MM.1S (cell line): ENCODE measurements at regions not wholly inside any gene's neighbourhood (a gene's known extent, or its start where the extent isn't known, plus 50 kb on each side); places are given as distances from the start of the nearest gene placed in this dataset.
"Not testable (repeated sequence)": the region's sequence is repeated elsewhere in the genome, so short reads cannot be mapped to it uniquely, and the experiment has no call there.

Experiments used
- EZH2 ChIP-seq: fragments of 300-600 bp; sonication (generic); optimal IDR thresholded peaks from 2 replicates; pipeline ENCODE3; 2017; ENCODE audit warnings: low read depth, mild to moderate bottlenecking, antibody characterized with exemption, low read length, mixed read lengths
- EZH2phosphoT487 ChIP-seq: fragments of 300-600 bp; sonication (generic); IDR thresholded peaks from 2 replicates; pipeline ENCODE4 v1.6.1; 2018; ENCODE audit warnings: antibody characterized with exemption, low read length
- TF ChIP-seq, protein P1 (sequence below): fragments of 300-600 bp; sonication (generic); IDR thresholded peaks from 2 replicates; pipeline ENCODE4 v1.5.1; 2016; ENCODE audit warnings: antibody characterized with exemption, low read length, mixed read lengths

DNA sequence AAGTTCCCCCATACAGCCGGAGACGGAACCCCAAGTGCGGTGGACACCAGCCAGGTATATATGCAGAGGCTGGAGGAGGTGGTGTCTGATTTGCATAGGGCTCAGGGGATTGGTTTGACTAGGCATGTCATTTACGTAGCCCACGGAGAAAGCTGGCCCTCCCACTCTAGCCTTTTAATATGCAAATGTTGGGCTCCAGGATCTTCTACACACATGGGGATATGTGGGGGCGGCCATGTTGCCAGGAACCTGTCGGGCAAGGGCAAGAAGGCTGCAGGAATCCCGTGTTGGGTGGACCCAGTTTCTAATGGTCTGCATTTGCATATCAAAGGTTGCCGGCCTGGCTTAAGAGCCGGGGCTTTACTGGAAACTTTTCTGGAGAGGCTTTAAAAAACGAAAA is 57.4 kb downstream of the FTHL17 start:
- TF ChIP-seq, protein P1, sequence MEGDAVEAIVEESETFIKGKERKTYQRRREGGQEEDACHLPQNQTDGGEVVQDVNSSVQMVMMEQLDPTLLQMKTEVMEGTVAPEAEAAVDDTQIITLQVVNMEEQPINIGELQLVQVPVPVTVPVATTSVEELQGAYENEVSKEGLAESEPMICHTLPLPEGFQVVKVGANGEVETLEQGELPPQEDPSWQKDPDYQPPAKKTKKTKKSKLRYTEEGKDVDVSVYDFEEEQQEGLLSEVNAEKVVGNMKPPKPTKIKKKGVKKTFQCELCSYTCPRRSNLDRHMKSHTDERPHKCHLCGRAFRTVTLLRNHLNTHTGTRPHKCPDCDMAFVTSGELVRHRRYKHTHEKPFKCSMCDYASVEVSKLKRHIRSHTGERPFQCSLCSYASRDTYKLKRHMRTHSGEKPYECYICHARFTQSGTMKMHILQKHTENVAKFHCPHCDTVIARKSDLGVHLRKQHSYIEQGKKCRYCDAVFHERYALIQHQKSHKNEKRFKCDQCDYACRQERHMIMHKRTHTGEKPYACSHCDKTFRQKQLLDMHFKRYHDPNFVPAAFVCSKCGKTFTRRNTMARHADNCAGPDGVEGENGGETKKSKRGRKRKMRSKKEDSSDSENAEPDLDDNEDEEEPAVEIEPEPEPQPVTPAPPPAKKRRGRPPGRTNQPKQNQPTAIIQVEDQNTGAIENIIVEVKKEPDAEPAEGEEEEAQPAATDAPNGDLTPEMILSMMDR: not testable (repeated sequence)
- not testable (repeated sequence) for TF ChIP-seq EZH2phosphoT487, EZH2
